Islet of Langerhans (tissue), 1 donor: ENCODE measurements at regions not wholly inside any gene's neighbourhood (a gene's known extent, or its start where the extent isn't known, plus 50 kb on each side); places are given as distances from the start of the nearest gene placed in this dataset.

Experiments used
- FAIRE-seq: peaks from one replicate; lab custom pipeline; 2011; peaks lifted over from hg19 to GRCh38; lab: Jason Lieb, UNC

- FAIRE-seq, result no peak
These were observed 99.9 kb upstream of the NCAM1 start for GRCh38 chr11:112861356-112861755.

GRCh38 chr11:112863305-112863704 is 97.9 kb upstream of the NCAM1 start:
- FAIRE-seq, result no peak

GRCh38 chr11:112864672-112865071 is 96.5 kb upstream of the NCAM1 start:
- no peak for FAIRE-seq

- FAIRE-seq, result no peak
These were observed 89.2 kb upstream of the NCAM1 start for GRCh38 chr11:112871909-112872500.

- no peak for FAIRE-seq
These were observed 86.2 kb upstream of the NCAM1 start for GRCh38 chr11:112874980-112875379.

GRCh38 chr11:112877581-112877980 is 83.6 kb upstream of the NCAM1 start:
- no peak for FAIRE-seq

- FAIRE-seq, result no peak
These were observed 83.1 kb upstream of the NCAM1 start for GRCh38 chr11:112878033-112878601.

GRCh38 chr11:112880495-112880894 is 80.7 kb upstream of the NCAM1 start:
- no peak for FAIRE-seq

- peak; percentile 84 for FAIRE-seq
These were observed 79.8 kb upstream of the NCAM1 start for GRCh38 chr11:112881461-112881860.

- no peak for FAIRE-seq
These were observed 78.5 kb upstream of the NCAM1 start for GRCh38 chr11:112882494-112883381.

- no peak for FAIRE-seq
These were observed 77.0 kb upstream of the NCAM1 start for GRCh38 chr11:112884012-112884767.

- FAIRE-seq, result peak; percentile 13
These were observed 75.3 kb upstream of the NCAM1 start for GRCh38 chr11:112885744-112886433.

- no peak for FAIRE-seq
These were observed 74.5 kb upstream of the NCAM1 start for GRCh38 chr11:112886434-112887370.

- no peak for FAIRE-seq
These were observed 71.8 kb upstream of the NCAM1 start for GRCh38 chr11:112889446-112889845.

GRCh38 chr11:112899235-112900006 is 61.8 kb upstream of the NCAM1 start:
- no peak for FAIRE-seq

GRCh38 chr11:112901924-112902323 is 59.3 kb upstream of the NCAM1 start:
- FAIRE-seq, result no peak

GRCh38 chr11:112902361-112903011 is 58.7 kb upstream of the NCAM1 start:
- FAIRE-seq, result no peak

GRCh38 chr11:112903340-112903739 is 57.9 kb upstream of the NCAM1 start:
- FAIRE-seq, result no peak

GRCh38 chr11:112911124-112911523 is 50.1 kb upstream of the NCAM1 start:
- no peak for FAIRE-seq
